ENCODE measurements at regions not wholly inside any gene's neighbourhood (a gene's known extent, or its start where the extent isn't known, plus 50 kb on each side); places are given as distances from the start of the nearest gene placed in this dataset.
"Not testable (repeated sequence)": the region's sequence is repeated elsewhere in the genome, so short reads cannot be mapped to it uniquely, and the experiment has no call there.

DNA sequence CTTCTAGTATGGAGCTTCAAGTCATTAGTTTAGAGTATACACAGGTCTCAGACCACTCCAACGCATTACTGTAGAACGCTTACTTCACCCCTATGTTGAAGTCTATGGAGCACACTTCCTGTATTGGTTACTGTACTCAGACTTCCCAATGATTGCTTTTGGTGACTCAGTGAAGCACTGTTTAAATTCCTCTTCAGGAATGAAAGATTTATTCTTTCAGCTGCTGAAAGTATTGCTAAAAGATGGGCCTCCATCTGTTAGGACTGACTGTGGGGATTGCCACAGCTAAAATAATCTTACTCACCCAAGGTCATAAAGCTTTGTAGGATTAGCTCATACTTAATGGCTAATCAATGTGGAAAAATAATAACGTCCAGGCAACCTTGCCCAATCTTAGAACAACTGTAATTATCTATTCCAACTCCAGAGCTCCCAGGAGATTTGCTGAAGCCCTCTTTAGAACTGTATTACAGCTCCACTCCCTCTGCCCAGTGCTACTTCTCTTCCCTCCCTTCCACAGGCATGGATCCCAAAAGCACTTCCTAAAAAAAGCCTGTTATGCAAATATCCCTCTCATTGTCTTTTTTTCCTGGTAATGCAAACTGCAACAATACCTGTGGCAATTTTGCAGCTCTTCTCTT lies 281.9 kb upstream of the HS3ST1 start:
- peak in 1 of 3 donors; percentile 8 for DNase-seq

DNA sequence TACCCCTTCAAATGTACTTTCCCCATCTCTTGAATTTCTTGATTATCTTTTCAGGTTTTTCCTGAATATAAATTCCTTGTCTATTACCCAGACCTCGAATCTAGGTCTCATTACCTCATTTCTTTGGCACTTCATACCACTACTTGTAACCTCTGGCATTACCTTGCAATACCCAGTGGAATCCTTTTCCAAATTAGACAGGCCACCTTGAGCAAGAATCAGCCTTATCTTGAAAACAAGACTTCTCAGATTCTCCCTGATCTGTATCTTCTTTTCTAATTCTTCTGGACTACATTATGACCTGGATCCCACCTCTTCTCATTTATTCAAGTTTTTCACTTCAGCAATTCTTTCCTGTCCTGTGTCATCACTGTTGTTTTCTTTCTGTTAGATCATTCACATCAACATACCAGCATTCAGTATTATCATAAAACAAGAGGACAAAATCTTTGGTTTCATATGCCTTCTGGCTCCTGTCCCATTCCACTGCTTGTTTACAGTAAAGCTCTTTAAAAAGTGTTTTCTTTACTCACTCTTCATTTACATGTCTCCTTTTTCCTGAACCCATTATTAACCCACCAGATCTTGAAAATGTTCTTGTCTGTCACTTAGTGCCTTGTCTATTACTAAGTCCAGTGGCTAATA lies 275.6 kb upstream of the HS3ST1 start:
- no peak for DNase-seq

DNA sequence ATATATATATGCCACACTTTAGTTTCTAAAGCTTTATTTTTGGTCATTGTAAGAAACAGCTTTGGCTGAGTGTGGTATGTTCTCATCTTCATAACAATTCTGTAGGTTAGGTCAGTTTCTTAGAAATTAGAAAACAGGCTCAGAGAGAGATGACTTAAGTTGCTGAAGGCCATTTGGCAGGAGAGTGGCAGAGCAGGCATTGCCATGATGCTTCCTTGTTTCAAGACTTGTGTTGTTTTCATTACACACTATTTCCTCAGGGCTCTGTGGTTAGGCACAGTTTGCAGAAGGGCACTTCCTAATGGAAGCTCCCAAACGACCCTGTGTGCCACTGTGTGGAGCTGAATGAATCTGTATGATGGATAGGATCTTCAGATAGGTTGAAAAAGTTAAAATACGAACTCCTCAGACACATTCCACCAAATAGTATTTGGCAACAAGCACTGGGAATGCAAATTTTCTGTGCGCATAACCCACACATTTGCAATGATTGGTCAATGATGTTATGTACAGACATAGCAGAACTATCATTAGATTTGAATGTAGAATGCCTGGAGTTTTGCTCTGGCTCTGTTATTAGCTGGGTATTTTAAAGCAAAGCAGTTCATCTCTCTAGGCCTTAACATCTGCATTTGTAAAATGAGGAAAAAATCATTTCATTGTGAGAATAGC lies 274.3 kb upstream of the HS3ST1 start:
- DNase-seq: no peak

DNA sequence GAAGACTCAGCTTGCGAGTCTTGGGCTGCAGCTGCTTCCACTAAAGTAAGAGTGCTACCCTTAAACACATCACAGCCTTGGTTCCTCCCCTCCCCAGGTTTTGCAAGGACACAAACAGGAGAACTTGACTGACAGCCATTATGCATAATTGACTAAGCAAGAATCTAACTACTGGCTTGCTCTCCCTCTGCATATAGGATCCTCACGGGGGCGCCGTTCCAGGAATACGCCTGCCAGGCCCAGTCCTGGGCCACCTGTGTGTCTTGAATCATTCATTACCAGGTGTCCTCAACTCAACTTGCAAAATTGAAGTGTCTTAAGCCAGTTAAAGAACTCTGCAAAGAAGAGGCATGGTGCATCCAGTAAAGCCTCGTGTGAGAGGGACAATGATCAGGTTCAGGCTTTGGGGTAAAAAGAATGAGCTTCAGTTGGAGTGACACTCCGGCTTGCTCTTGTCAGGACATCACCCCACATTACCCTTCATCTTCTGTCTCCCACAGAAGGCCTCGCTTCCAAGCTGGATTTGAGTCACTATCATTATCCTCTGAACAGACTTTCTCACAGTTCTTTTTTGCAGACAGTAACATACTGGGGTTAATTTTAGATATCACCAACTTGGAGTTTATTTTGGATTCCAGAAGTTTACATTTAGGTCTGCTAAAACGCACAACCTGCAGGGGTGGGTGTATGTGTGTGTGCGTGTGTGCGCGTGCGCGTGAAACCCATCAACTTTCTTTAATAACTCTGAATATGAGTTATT lies 273.5 kb upstream of the HS3ST1 start:
- no peak for DNase-seq

GRCh38 chr4:11700751-11701226 lies 272.1 kb upstream of the HS3ST1 start:
- no peak for DNase-seq

DNA sequence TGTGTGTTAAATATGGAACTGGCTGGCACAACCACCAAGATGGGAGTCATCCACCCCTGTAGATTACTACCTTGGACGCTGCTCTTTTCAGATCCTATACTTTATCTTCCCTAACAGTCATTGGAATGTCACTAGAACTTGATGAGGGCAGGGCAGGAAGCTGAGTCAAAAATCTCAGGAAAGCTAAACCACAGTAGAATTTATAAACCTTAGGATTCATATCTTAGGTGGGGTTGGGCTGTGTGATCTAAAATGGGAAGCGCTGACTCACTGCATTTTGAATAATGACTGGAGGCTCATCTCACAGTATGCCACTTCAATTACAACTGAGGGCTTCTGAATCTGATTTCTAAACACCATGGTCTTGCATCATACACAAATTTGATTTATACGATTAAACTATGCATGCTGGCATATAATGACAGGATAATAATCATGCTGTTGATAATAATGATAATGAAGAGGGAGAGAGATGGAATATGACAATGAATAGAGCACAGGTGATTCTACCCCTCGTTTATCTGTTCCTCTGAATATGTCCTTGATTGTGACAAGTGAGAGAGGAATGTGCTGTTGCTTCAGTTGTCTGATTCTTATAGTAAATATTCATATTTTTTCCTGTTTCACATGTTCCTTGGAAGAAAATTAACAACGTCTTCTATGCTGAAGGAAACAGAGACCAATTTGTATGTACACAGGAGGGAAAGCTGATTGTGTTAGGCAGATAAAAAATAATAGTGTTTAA lies 270.3 kb upstream of the HS3ST1 start:
- DNase-seq: peak in 1 of 3 donors; percentile 49

- DNase-seq: no peak
Observed at GRCh38 chr4:11698033-11698432, 269.3 kb upstream of the HS3ST1 start.

GRCh38 chr4:11693693-11694092 lies 265.0 kb upstream of the HS3ST1 start:
- DNase-seq: no peak

DNA sequence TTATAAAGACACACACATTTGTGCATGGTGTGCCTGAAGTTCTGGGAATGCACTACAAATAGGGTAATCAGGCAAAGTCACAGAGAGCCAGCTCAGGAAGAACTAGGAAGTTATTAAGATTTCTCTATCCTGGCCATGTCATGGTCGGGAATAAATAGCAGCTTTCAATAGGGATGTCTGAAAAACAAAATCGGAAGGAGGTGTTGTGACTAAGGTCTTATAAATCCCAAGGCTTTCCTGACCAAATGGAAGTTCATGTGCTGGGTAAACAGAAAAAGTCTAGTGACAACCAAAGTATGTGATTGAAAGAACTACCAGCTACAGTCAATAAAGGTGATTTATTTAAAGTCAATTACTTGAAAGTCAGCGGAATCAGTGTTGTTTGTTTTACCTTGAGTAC lies 262.5 kb upstream of the HS3ST1 start:
- no peak for DNase-seq

GRCh38 chr4:11687727-11688126 lies 259.0 kb upstream of the HS3ST1 start:
- no peak for DNase-seq

DNA sequence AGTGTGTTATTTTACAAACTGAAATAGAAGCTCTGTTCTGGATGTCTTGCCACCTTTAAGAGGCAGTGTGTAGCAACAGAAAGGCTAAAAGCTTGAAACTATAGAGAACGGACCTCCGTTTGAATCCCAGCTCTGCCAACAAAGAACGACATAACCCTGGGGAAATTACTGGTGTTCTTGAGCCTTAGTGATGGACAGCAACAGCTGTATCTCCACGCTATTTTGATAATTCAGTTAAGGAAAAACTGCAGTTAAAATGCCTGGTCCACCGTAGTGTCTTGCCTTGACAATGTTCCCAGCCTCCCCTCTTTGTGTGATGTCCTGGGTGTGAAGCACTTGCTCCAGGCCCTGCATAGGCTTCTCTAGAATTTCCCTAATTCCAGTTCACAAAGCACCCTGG lies 256.8 kb upstream of the HS3ST1 start:
- DNase-seq: no peak

- no peak for DNase-seq
Observed at GRCh38 chr4:11675051-11675800, 246.5 kb upstream of the HS3ST1 start.

GRCh38 chr4:11670304-11670703 lies 241.6 kb upstream of the HS3ST1 start:
- DNase-seq: no peak

DNA sequence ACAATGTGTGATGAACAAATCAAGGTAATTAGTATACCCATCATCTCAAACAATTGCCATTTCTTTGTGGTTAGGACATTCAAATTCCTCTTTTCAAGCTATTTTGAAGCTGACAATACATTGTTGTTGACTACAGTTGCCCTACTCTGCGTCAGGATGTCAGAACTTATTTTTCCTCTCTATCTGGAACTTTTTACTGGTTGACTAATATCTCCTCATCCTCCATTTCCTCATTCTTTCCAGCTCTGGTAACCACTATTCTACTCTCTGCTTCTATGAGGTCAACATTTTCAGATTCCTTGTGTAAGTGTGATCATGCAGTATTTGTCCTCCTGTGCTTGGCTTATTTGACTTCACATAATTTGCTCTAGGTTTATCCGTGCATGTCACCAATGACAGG lies 240.5 kb upstream of the HS3ST1 start:
- DNase-seq: no peak

GRCh38 chr4:11663114-11663513 lies 234.4 kb upstream of the HS3ST1 start:
- no peak for DNase-seq

DNA sequence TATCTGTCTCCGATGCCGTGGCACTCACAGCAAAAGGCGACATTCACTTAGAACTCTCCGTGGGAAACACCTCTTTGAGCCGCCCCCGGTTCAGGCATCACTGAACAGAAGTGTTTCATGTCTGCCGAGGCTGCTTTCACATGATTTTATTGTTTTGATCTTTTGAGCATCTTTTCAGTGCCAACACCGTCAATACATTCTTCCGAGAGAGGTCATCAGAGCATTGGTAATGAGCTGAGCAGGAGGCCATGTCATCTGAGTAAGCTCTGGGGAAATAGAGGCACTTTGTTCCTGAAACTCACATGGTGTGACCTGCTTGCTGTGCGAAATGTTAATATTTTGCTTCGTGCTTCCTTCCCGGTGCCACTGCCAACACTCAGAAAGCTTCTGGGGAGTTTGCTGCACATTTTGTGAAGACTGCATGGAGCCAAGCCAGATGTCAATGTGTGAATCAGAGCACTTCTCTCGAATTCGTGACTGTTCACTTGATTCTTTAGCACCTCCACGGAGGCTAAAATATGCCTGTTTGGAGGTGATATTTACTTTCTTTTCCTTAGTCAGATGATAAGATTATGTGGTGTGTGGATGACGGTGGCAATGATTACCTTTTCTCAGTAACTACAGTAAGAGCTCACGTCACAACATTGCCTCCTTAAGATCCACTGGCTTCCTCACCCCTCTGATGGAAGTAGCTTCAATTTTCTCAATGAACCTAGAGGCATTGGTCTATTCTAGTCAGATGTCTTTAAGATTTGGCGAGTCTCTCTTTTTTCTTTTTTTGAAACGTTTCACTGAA lies 222.3 kb upstream of the HS3ST1 start:
- DNase-seq: no peak

DNA sequence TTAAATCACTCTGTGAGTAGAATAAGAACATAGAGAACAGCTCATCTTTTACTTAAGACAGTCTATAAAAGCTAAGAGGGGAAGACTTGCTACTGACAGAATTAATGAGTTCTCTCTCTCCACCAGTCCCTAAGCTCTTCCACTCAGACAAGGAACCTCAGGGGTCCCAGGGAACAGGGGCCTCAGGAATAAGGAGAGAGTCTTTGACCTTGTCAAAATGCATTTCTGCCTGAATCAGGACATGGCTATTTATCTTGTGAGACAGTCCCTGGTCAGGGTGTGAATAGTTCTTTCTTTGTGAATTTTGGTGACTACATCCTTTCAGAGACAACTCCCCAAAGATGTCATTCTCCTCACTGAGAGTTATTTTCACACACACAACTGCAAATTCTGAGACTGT lies 218.7 kb upstream of the HS3ST1 start:
- DNase-seq: no peak

GRCh38 chr4:11643081-11643480 lies 214.4 kb upstream of the HS3ST1 start:
- not testable (repeated sequence) for DNase-seq

- DNase-seq: no peak
Observed at GRCh38 chr4:11640584-11640983, 211.9 kb upstream of the HS3ST1 start.

- no peak for DNase-seq
Observed at GRCh38 chr4:11636551-11636950, 207.9 kb upstream of the HS3ST1 start.
